ENCODE measurements at regions not wholly inside any gene's neighbourhood (a gene's known extent, or its start where the extent isn't known, plus 50 kb on each side); places are given as distances from the start of the nearest gene placed in this dataset.
"Not testable (repeated sequence)": the region's sequence is repeated elsewhere in the genome, so short reads cannot be mapped to it uniquely, and the experiment has no call there.

- no peak for DNase-seq (ENCODE audit: low read depth)
These were observed 224.3 kb upstream of the SLC35B3 start for GRCh38 chr6:8659404-8660189.

GRCh38 chr6:8658416-8658815 lies 223.1 kb upstream of the SLC35B3 start:
- no peak for DNase-seq (ENCODE audit: low read depth)

GRCh38 chr6:8657522-8657921 lies 222.2 kb upstream of the SLC35B3 start:
- DNase-seq (ENCODE audit: low read depth): no peak

- no peak for DNase-seq (ENCODE audit: low read depth)
These were observed 220.5 kb upstream of the SLC35B3 start for GRCh38 chr6:8655670-8656454.

GRCh38 chr6:8652710-8653109 lies 217.4 kb upstream of the SLC35B3 start:
- DNase-seq (ENCODE audit: low read depth): no peak

- DNase-seq (ENCODE audit: low read depth): no peak
These were observed 216.7 kb upstream of the SLC35B3 start for GRCh38 chr6:8651998-8652397.

GRCh38 chr6:8645212-8645611 lies 209.9 kb upstream of the SLC35B3 start:
- DNase-seq (ENCODE audit: low read depth): no peak

- DNase-seq (ENCODE audit: low read depth): no peak
These were observed 209.0 kb upstream of the SLC35B3 start for GRCh38 chr6:8644306-8644705.

- no peak for DNase-seq (ENCODE audit: low read depth)
These were observed 207.5 kb upstream of the SLC35B3 start for GRCh38 chr6:8642854-8643253.

- DNase-seq (ENCODE audit: low read depth): no peak
These were observed 206.8 kb upstream of the SLC35B3 start for GRCh38 chr6:8642131-8642530.

GRCh38 chr6:8639928-8640649 lies 204.7 kb upstream of the SLC35B3 start:
- no peak for DNase-seq (ENCODE audit: low read depth)

- DNase-seq (ENCODE audit: low read depth): no peak
These were observed 202.7 kb upstream of the SLC35B3 start for GRCh38 chr6:8637896-8638597.

GRCh38 chr6:8633762-8634161 lies 198.4 kb upstream of the SLC35B3 start:
- DNase-seq (ENCODE audit: low read depth): no peak

- DNase-seq (ENCODE audit: low read depth): no peak
These were observed 193.4 kb upstream of the SLC35B3 start for GRCh38 chr6:8628736-8629135.

- DNase-seq (ENCODE audit: low read depth): no peak
These were observed 192.7 kb upstream of the SLC35B3 start for GRCh38 chr6:8628063-8628462.

- DNase-seq (ENCODE audit: low read depth): no peak
These were observed 191.9 kb upstream of the SLC35B3 start for GRCh38 chr6:8627085-8627861.

GRCh38 chr6:8624665-8625064 lies 189.3 kb upstream of the SLC35B3 start:
- DNase-seq (ENCODE audit: low read depth): no peak

GRCh38 chr6:8623441-8623840 lies 188.1 kb upstream of the SLC35B3 start:
- DNase-seq (ENCODE audit: low read depth): no peak

GRCh38 chr6:8619853-8620252 lies 184.5 kb upstream of the SLC35B3 start:
- DNase-seq (ENCODE audit: low read depth): no peak

GRCh38 chr6:8619408-8619807 lies 184.1 kb upstream of the SLC35B3 start:
- not testable (repeated sequence) for DNase-seq (ENCODE audit: low read depth)

- no peak for DNase-seq (ENCODE audit: low read depth)
These were observed 173.4 kb upstream of the SLC35B3 start for GRCh38 chr6:8608737-8609136.

Measured in fibroblast of gingiva (primary cell).